Mesothelial cell of epicardium (in vitro differentiated cells): ENCODE measurements at regions not wholly inside any gene's neighbourhood (a gene's known extent, or its start where the extent isn't known, plus 50 kb on each side); places are given as distances from the start of the nearest gene placed in this dataset.
"Not testable (repeated sequence)": the region's sequence is repeated elsewhere in the genome, so short reads cannot be mapped to it uniquely, and the experiment has no call there.

Experiments
- DNase-seq, 2 experiments: peaks; one replicate each; pipeline ENCODE4 v3.0.0; 2021; ENCODE audit warnings: low spot score in 2 of 2; ENCODE audit not compliant: unreplicated experiment in 2 of 2
- H3K27ac Mint-ChIP-seq: 2 replicates; pipeline ENCODE4 v1.8.0; 2021; ENCODE audit warnings: mixed read lengths
- H3K27me3 Mint-ChIP-seq: 2 replicates; pipeline ENCODE4 v1.8.0; 2021; ENCODE audit warnings: low read depth, mixed read lengths
- H3K36me3 Mint-ChIP-seq: 2 replicates; pipeline ENCODE4 v1.8.0; 2021; ENCODE audit warnings: mixed read lengths
- H3K4me1 Mint-ChIP-seq: 2 replicates; pipeline ENCODE4 v1.8.0; 2021; ENCODE audit warnings: mixed read lengths
- H3K4me3 Mint-ChIP-seq: 2 replicates; pipeline ENCODE4 v1.8.0; 2021; ENCODE audit warnings: mild to moderate bottlenecking, moderate library complexity, mixed read lengths
- H3K9me3 Mint-ChIP-seq: 2 replicates; pipeline ENCODE4 v1.8.0; 2021; ENCODE audit warnings: mixed read lengths
- CTCF ChIP-seq: fragments of 200-600 bp; sonication (generic); IDR thresholded peaks from one replicate; pipeline ENCODE4 v1.5.0; 2021; ENCODE audit warnings: antibody characterized with exemption; ENCODE audit not compliant: unreplicated experiment

DNA sequence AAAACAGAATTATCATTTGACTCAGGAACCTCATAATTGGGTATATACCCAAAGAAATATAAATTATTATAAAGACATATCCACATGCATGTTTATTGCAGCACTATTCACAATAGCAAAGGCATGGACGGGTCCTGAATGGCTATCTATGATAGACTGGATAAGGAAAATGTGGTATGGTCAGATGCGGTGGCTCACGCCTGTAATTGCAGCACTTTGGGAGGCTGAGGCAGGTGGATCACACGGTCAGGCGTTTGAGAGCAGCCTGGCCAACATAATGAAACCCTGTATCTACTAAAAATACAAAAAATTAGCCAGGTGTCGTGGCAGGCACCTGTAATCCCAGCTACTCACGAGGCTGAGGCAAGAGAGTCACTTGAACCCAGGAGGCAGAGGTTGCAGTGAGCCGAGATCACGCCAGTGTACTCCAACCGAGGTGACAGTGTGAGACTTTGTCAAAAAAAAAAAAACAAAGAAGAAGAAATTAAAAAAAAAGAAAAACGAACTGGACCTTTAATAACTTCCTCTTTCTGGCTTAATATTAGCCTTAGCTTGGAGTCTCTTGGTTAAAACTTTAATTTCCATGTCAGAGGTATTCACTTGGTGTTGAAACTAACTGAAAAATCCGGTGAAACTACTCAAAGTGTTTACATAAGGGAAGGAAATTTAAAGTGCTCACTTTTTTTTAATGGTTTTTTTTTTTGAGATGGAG lies 104.4 kb downstream of the ZNF486 start:
- DNase-seq: no peak
- H3K9me3 Mint-ChIP-seq: no peaks in the 10 kb centered on the region
- H3K36me3 Mint-ChIP-seq: no peaks in the 10 kb centered on the region
- H3K27ac Mint-ChIP-seq: no peak overlapping the region
- no peak overlapping the region for H3K4me3 Mint-ChIP-seq
- H3K4me1 Mint-ChIP-seq: peaks cover under 1% of the 10 kb centered on the region
- no peak for TF ChIP-seq CTCF
- H3K27me3 Mint-ChIP-seq: no peaks in the 10 kb centered on the region

DNA sequence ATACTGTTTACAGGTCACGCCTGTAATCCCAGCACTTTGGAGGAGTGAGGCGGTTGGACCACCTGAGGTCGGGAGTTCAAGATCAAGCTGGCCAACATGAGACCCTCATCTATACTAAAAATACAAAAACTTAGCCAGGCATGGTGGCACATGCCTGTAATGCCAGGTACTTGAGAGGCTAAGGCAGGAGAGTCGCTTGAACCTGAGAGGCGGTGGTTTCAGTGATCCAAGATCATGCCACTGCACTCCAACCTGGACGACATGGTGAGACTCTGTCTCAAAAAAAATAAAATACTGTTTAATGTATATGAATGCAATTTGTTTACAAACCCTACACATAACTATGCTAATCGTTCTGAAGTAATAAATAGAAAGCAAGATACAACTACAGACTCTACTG lies 102.4 kb downstream of the ZNF486 start:
- no peaks in the 10 kb centered on the region for H3K4me1 Mint-ChIP-seq
- TF ChIP-seq CTCF: no peak
- H3K4me3 Mint-ChIP-seq: no peak overlapping the region
- no peaks in the 10 kb centered on the region for H3K27me3 Mint-ChIP-seq
- no peaks in the 10 kb centered on the region for H3K9me3 Mint-ChIP-seq
- H3K27ac Mint-ChIP-seq: no peak overlapping the region
- no peak for DNase-seq
- no peaks in the 10 kb centered on the region for H3K36me3 Mint-ChIP-seq

GRCh38 chr19:20261513-20261912 lies 94.5 kb downstream of the ZNF486 start:
- not testable (repeated sequence) for H3K27ac Mint-ChIP-seq, H3K4me1 Mint-ChIP-seq, DNase-seq, H3K36me3 Mint-ChIP-seq, H3K27me3 Mint-ChIP-seq, H3K4me3 Mint-ChIP-seq
- peaks cover 14% of the 10 kb centered on the region for H3K9me3 Mint-ChIP-seq

GRCh38 chr19:20260738-20261137 lies 93.7 kb downstream of the ZNF486 start:
- not testable (repeated sequence) for H3K4me3 Mint-ChIP-seq, H3K36me3 Mint-ChIP-seq, H3K27me3 Mint-ChIP-seq, H3K4me1 Mint-ChIP-seq, H3K27ac Mint-ChIP-seq, DNase-seq
- peaks cover 14% of the 10 kb centered on the region for H3K9me3 Mint-ChIP-seq

DNA sequence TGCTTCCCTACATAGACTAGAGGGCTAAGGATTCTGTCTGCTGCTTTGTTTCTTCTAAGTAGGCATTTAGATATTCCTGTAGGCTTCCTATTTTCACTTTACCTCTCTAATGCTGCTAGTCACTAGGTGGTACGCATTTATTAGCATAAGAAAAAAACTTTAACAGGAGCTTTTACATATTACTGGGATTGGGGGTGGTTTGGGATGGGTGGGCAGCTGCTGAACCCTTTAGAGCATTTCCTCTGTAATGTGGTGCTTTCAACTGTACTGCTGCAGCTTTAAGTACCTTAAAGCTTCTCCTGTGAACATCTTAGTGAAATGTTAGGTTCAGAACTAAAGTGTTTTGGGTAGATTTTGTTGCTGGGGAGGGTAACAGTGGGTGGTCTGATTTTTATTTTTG lies 92.6 kb downstream of the ZNF486 start:
- peaks cover 4% of the 10 kb centered on the region for H3K4me1 Mint-ChIP-seq

GRCh38 chr19:20256606-20257005 lies 89.6 kb downstream of the ZNF486 start:
- peaks cover 4% of the 10 kb centered on the region for H3K4me1 Mint-ChIP-seq
- H3K27ac Mint-ChIP-seq: no peak overlapping the region
- peaks cover 14% of the 10 kb centered on the region for H3K9me3 Mint-ChIP-seq
- H3K4me3 Mint-ChIP-seq: no peak overlapping the region
- H3K27me3 Mint-ChIP-seq: peaks cover 8% of the 10 kb centered on the region
- no peak for TF ChIP-seq CTCF
- DNase-seq: no peak
- peaks cover 4% of the 10 kb centered on the region for H3K36me3 Mint-ChIP-seq

More for the DNA sequence above, 92.6 kb downstream of the ZNF486 start:
- H3K4me3 Mint-ChIP-seq: no peak overlapping the region
- no peak overlapping the region for H3K27ac Mint-ChIP-seq
- peaks cover 14% of the 10 kb centered on the region for H3K9me3 Mint-ChIP-seq
- no peak for DNase-seq
- no peak for TF ChIP-seq CTCF
- peaks cover 4% of the 10 kb centered on the region for H3K36me3 Mint-ChIP-seq
- peaks cover 8% of the 10 kb centered on the region for H3K27me3 Mint-ChIP-seq

DNA sequence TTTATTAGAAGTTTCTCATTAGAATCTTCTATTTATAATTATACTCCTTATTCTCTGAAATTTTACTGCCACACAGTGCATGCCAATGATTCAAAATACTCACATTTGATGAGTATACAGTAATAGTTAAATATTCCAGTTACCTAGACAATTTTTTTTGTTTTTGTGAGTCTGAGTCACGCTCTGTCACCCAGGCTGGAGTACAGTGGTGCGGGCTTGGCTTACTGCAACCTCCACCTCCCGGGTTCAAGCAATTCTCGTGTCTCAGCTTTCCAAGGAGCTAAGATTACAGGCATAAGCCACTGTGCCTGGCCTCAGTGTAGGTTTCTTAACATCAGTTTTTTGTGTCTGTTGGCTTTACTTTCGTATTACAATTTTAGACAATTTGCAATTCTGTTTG lies 87.1 kb downstream of the ZNF486 start:
- Mint-ChIP-seq H3K36me3 (peaks cover 4% of the 10 kb centered on the region), H3K9me3 (peaks cover 12% of the 10 kb centered on the region), H3K27me3 (peaks cover 2% of the 10 kb centered on the region), H3K4me3 (no peak overlapping the region), H3K27ac (no peak overlapping the region), H3K4me1 (peaks cover 4% of the 10 kb centered on the region)
- TF ChIP-seq CTCF: no peak
- no peak for DNase-seq
